ENCODE measurements at regions not wholly inside any gene's neighbourhood (a gene's known extent, or its start where the extent isn't known, plus 50 kb on each side); places are given as distances from the start of the nearest gene placed in this dataset.

- TF ChIP-seq POLR2A (IDR thresholded peaks at IDR 0.05): no peak
- TF ChIP-seq, protein P1, sequence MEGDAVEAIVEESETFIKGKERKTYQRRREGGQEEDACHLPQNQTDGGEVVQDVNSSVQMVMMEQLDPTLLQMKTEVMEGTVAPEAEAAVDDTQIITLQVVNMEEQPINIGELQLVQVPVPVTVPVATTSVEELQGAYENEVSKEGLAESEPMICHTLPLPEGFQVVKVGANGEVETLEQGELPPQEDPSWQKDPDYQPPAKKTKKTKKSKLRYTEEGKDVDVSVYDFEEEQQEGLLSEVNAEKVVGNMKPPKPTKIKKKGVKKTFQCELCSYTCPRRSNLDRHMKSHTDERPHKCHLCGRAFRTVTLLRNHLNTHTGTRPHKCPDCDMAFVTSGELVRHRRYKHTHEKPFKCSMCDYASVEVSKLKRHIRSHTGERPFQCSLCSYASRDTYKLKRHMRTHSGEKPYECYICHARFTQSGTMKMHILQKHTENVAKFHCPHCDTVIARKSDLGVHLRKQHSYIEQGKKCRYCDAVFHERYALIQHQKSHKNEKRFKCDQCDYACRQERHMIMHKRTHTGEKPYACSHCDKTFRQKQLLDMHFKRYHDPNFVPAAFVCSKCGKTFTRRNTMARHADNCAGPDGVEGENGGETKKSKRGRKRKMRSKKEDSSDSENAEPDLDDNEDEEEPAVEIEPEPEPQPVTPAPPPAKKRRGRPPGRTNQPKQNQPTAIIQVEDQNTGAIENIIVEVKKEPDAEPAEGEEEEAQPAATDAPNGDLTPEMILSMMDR (IDR thresholded peaks at IDR 0.05): no peak
Observed at GRCh38 chr4:125041372-125041930, 273.3 kb upstream of the FAT4 start.

Data from adrenal gland (tissue), 5 donors.